HL-60 (cell line): ENCODE measurements at regions not wholly inside any gene's neighbourhood (a gene's known extent, or its start where the extent isn't known, plus 50 kb on each side); places are given as distances from the start of the nearest gene placed in this dataset.

Experiments
- GABPA ChIP-seq: IDR thresholded peaks from 2 replicates; pipeline ENCODE4 v1.6.1; 2012; ENCODE audit warnings: low read depth
- POLR2AphosphoS5 ChIP-seq: IDR thresholded peaks from 2 replicates; pipeline ENCODE4 v1.6.1; 2012; ENCODE audit warnings: low read depth
- SPI1 ChIP-seq: IDR thresholded peaks from 2 replicates; pipeline ENCODE4 v1.6.1; 2012; ENCODE audit warnings: low read depth, mild to moderate bottlenecking, borderline replicate concordance
- TF ChIP-seq, protein P1 (sequence below): IDR thresholded peaks from one replicate; pipeline ENCODE4 v1.5.1; 2011; ENCODE audit warnings: low read length, control low read depth, inconsistent platforms; ENCODE audit not compliant: insufficient read depth
- TF ChIP-seq, protein P2 (sequence below): IDR thresholded peaks from 2 replicates; pipeline ENCODE4 v1.6.1; 2012; ENCODE audit warnings: low read depth; ENCODE audit not compliant: insufficient replicate concordance

- TF ChIP-seq POLR2AphosphoS5: no peak
- TF ChIP-seq, protein P1, sequence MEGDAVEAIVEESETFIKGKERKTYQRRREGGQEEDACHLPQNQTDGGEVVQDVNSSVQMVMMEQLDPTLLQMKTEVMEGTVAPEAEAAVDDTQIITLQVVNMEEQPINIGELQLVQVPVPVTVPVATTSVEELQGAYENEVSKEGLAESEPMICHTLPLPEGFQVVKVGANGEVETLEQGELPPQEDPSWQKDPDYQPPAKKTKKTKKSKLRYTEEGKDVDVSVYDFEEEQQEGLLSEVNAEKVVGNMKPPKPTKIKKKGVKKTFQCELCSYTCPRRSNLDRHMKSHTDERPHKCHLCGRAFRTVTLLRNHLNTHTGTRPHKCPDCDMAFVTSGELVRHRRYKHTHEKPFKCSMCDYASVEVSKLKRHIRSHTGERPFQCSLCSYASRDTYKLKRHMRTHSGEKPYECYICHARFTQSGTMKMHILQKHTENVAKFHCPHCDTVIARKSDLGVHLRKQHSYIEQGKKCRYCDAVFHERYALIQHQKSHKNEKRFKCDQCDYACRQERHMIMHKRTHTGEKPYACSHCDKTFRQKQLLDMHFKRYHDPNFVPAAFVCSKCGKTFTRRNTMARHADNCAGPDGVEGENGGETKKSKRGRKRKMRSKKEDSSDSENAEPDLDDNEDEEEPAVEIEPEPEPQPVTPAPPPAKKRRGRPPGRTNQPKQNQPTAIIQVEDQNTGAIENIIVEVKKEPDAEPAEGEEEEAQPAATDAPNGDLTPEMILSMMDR: no peak
- TF ChIP-seq, protein P2, sequence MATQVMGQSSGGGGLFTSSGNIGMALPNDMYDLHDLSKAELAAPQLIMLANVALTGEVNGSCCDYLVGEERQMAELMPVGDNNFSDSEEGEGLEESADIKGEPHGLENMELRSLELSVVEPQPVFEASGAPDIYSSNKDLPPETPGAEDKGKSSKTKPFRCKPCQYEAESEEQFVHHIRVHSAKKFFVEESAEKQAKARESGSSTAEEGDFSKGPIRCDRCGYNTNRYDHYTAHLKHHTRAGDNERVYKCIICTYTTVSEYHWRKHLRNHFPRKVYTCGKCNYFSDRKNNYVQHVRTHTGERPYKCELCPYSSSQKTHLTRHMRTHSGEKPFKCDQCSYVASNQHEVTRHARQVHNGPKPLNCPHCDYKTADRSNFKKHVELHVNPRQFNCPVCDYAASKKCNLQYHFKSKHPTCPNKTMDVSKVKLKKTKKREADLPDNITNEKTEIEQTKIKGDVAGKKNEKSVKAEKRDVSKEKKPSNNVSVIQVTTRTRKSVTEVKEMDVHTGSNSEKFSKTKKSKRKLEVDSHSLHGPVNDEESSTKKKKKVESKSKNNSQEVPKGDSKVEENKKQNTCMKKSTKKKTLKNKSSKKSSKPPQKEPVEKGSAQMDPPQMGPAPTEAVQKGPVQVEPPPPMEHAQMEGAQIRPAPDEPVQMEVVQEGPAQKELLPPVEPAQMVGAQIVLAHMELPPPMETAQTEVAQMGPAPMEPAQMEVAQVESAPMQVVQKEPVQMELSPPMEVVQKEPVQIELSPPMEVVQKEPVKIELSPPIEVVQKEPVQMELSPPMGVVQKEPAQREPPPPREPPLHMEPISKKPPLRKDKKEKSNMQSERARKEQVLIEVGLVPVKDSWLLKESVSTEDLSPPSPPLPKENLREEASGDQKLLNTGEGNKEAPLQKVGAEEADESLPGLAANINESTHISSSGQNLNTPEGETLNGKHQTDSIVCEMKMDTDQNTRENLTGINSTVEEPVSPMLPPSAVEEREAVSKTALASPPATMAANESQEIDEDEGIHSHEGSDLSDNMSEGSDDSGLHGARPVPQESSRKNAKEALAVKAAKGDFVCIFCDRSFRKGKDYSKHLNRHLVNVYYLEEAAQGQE: no peak
- TF ChIP-seq GABPA: no peak
- no peak for TF ChIP-seq SPI1
Observed at GRCh38 chr2:7572450-7572849, 655.2 kb downstream of the RNF144A start.
